H1 (cell line): ENCODE measurements at regions not wholly inside any gene's neighbourhood (a gene's known extent, or its start where the extent isn't known, plus 50 kb on each side); places are given as distances from the start of the nearest gene placed in this dataset.

Experiments
- CTCF ChIA-PET: fragments of 300-600 bp; sonication (Branson Sonifier 250); formaldehyde crosslinking; loops from one replicate; lab custom pipeline; 2021; ENCODE audit not compliant: partially characterized antibody; lab: Charles Lee
- POLR2A ChIA-PET: fragments of 300-600 bp; sonication (Branson Sonifier 250); formaldehyde crosslinking; loops from one replicate; lab custom pipeline; 2021; ENCODE audit warnings: inconsistent platforms; ENCODE audit not compliant: partially characterized antibody; lab: Charles Lee
- DNase-seq, 2 experiments: peaks; one replicate each; pipeline versions ENCODE4 v3.0.0 to v3.0.0-alpha.2; 2010 to 2022; ENCODE audit warnings: low spot score in 2 of 2, low read depth in 1 of 2, mixed read lengths in 1 of 2
- FAIRE-seq: peaks from 2 replicates; lab custom pipeline; 2011; peaks lifted over from hg19 to GRCh38; lab: Jason Lieb, UNC
- H2AFZ ChIP-seq: 2 replicates; pipeline ENCODE4 v1.8.1; 2012; ENCODE audit warnings: low read length, inconsistent platforms
- H2AK5ac ChIP-seq: 2 replicates; pipeline ENCODE4 v1.6.1; 2013; ENCODE audit warnings: low read depth, low read length
- H2BK120ac ChIP-seq: replicated peaks from 2 replicates; pipeline ENCODE3; 2013; ENCODE audit warnings: low read depth, low read length, inconsistent platforms
- H2BK12ac ChIP-seq: 2 replicates; pipeline ENCODE4 v1.6.1; 2013; ENCODE audit warnings: low read depth, low read length
- H2BK15ac ChIP-seq: 2 replicates; pipeline ENCODE4 v1.6.1; 2013; ENCODE audit warnings: low read length
- H2BK20ac ChIP-seq: 2 replicates; pipeline ENCODE4 v1.6.1; 2013; ENCODE audit warnings: low read length
- H2BK5ac ChIP-seq: 2 replicates; pipeline ENCODE4 v1.6.1; 2013; ENCODE audit warnings: low read depth, low read length
- H3K14ac ChIP-seq: 2 replicates; pipeline ENCODE4 v1.6.1; 2013; ENCODE audit warnings: inconsistent platforms; ENCODE audit not compliant: insufficient read length
- H3K18ac ChIP-seq: 2 replicates; pipeline ENCODE4 v1.6.1; 2013; ENCODE audit warnings: low read length; ENCODE audit errors: extremely low read depth
- H3K23ac ChIP-seq: 2 replicates; pipeline ENCODE4 v1.6.1; 2013; ENCODE audit warnings: inconsistent platforms; ENCODE audit not compliant: insufficient read length
- H3K23me2 ChIP-seq: 2 replicates; pipeline ENCODE4 v1.6.1; 2013; ENCODE audit warnings: low read depth, low read length
- H3K27ac ChIP-seq: 2 replicates; pipeline ENCODE4 v1.6.1; 2011; ENCODE audit warnings: low read depth, low read length, inconsistent platforms
- H3K27me3 ChIP-seq, 4 experiments: replicated peaks in 1 of 4; 1 replicate in 1 of 4; 2 replicates in 3 of 4; pipeline versions ENCODE4 v1.6.1 to v1.8.1; 2011 to 2013; ENCODE audit warnings: low read length in 3 of 4, mild to moderate bottlenecking in 3 of 4, inconsistent platforms in 2 of 4, mixed read lengths in 2 of 4, moderate library complexity in 1 of 4; ENCODE audit not compliant: control insufficient read depth in 3 of 4, insufficient read depth in 3 of 4; ENCODE audit errors: extremely low read depth in 1 of 4
- H3K36me3 ChIP-seq, 4 experiments: 2 replicates each; pipeline versions ENCODE4 v1.6.1 to v1.8.1; 2011 to 2013; ENCODE audit warnings: mild to moderate bottlenecking in 4 of 4, low read length in 3 of 4, moderate library complexity in 2 of 4, control low read depth in 1 of 4, inconsistent platforms in 1 of 4; ENCODE audit not compliant: insufficient read depth in 4 of 4, control insufficient read depth in 2 of 4
- H3K4ac ChIP-seq: replicated peaks from 2 replicates; pipeline ENCODE3; 2013; ENCODE audit warnings: low read length, low read depth, mixed read lengths, inconsistent platforms; ENCODE audit not compliant: insufficient read length
- H3K4me1 ChIP-seq, 4 experiments: replicated peaks in 1 of 4; 1 replicate in 1 of 4; 2 replicates in 3 of 4; pipeline versions ENCODE4 v1.6.1 to v1.8.1; 2011 to 2013; ENCODE audit warnings: low read length in 3 of 4, inconsistent platforms in 2 of 4, mixed read lengths in 1 of 4; ENCODE audit not compliant: insufficient read depth in 4 of 4, control insufficient read depth in 3 of 4
- H3K4me2 ChIP-seq, 2 experiments: 2 replicates each; pipeline versions ENCODE4 v1.6.1 to v1.8.1; 2011 to 2013; ENCODE audit warnings: low read depth in 2 of 2, low read length in 2 of 2, control low read depth in 1 of 2, inconsistent platforms in 1 of 2, mild to moderate bottlenecking in 1 of 2; ENCODE audit not compliant: insufficient read depth in 1 of 2
- H3K4me3 ChIP-seq, 4 experiments: fragments of 200-600, 300-600 bp in 1 of 4; sonication (generic), shearing (Covaris generic), sonication (Bioruptor Twin) in 1 of 4; 2 replicates each; pipeline versions ENCODE4 v1.5.1 to v1.8.1; 2011 to 2016; ENCODE audit warnings: low read length in 4 of 4, low read depth in 3 of 4, control low read depth in 2 of 4, inconsistent platforms in 2 of 4, mild to moderate bottlenecking in 2 of 4, mixed read lengths in 1 of 4, moderate library complexity in 1 of 4; ENCODE audit not compliant: insufficient read depth in 2 of 4; ENCODE audit errors: extremely low read depth in 1 of 4
- H3K56ac ChIP-seq: replicated peaks from 2 replicates; pipeline ENCODE3; 2013; ENCODE audit warnings: low read depth, mild to moderate bottlenecking, mixed read lengths, low read length, inconsistent platforms; ENCODE audit not compliant: insufficient read length
- H3K79me1 ChIP-seq: 2 replicates; pipeline ENCODE4 v1.6.1; 2013; ENCODE audit warnings: low read depth, low read length, control low read depth
- H3K79me2 ChIP-seq, 2 experiments: 2 replicates each; pipeline versions ENCODE4 v1.6.1 to v1.8.1; 2012 to 2013; ENCODE audit warnings: low read length in 2 of 2, mild to moderate bottlenecking in 2 of 2, inconsistent platforms in 1 of 2; ENCODE audit not compliant: insufficient read depth in 2 of 2, control insufficient read depth in 1 of 2
- H3K9ac ChIP-seq, 4 experiments: replicated peaks in 1 of 4; 1 replicate in 1 of 4; 2 replicates in 3 of 4; pipeline versions ENCODE4 v1.6.1 to v1.8.1; 2011 to 2013; ENCODE audit warnings: low read depth in 3 of 4, low read length in 3 of 4, control low read depth in 2 of 4, mild to moderate bottlenecking in 2 of 4, moderate library complexity in 2 of 4, inconsistent platforms in 1 of 4; ENCODE audit errors: extremely low read depth in 1 of 4
- H3K9me3 ChIP-seq, 2 experiments: 2 replicates each; pipeline versions ENCODE4 v1.6.1 to v1.8.1; 2012 to 2013; ENCODE audit warnings: mild to moderate bottlenecking in 2 of 2, moderate library complexity in 2 of 2, control low read depth in 1 of 2, inconsistent platforms in 1 of 2, low read depth in 1 of 2, low read length in 1 of 2, mixed read lengths in 1 of 2; ENCODE audit not compliant: insufficient read depth in 2 of 2
- H4K20me1 ChIP-seq, 2 experiments: replicated peaks in 1 of 2; 2 replicates each; pipeline versions ENCODE3 to v1.8.1; 2011 to 2013; ENCODE audit warnings: inconsistent platforms in 2 of 2, low read length in 2 of 2, mild to moderate bottlenecking in 1 of 2; ENCODE audit not compliant: insufficient read depth in 2 of 2, control insufficient read depth in 1 of 2
- H4K5ac ChIP-seq: 2 replicates; pipeline ENCODE4 v1.6.1; 2013; ENCODE audit warnings: low read length, low read depth, mixed read lengths, inconsistent platforms; ENCODE audit not compliant: insufficient read length
- H4K8ac ChIP-seq: 2 replicates; pipeline ENCODE4 v1.8.0; 2013; ENCODE audit warnings: mild to moderate bottlenecking, moderate library complexity, low read length, inconsistent platforms; ENCODE audit not compliant: insufficient read depth; ENCODE audit errors: extremely low read depth
- H4K91ac ChIP-seq: replicated peaks from 2 replicates; pipeline ENCODE3; 2013; ENCODE audit warnings: low read length, mixed read lengths, inconsistent platforms; ENCODE audit not compliant: insufficient read length
- BACH1 ChIP-seq: IDR thresholded peaks from 2 replicates; pipeline ENCODE4 v1.6.1; 2012; ENCODE audit warnings: low read length, improper control_type of control experiment
- NRF1 ChIP-seq: IDR thresholded peaks from 2 replicates; pipeline ENCODE4 v1.6.1; 2011; ENCODE audit warnings: mild to moderate bottlenecking, low read depth, low read length, improper control_type of control experiment
- WGBS, 2 experiments: shearing (Covaris generic) in 1 of 2; methylation state at CpG; one replicate each; pipeline versions ENCODE4 v1.1.6 to v1.1.7; 2013 to 2015; ENCODE audit warnings: low lambda C conversion rate in 2 of 2, mixed read lengths in 2 of 2, inconsistent platforms in 1 of 2, low coverage in 1 of 2, missing lambda C conversion rate in 1 of 2; ENCODE audit not compliant: insufficient replicate concordance in 2 of 2, insufficient coverage in 1 of 2, insufficient read length in 1 of 2; ENCODE audit errors: extremely low coverage in 1 of 2, missing lambda C conversion rate in 1 of 2; 5-methylcytosine and 5-hydroxymethylcytosine counted together

GRCh38 chr13:47109028-47109427, 212.2 kb upstream of the HTR2A start:
- no peaks in the 10 kb centered on the region for H3K9me3 ChIP-seq
- H3K27ac ChIP-seq: no peak overlapping the region
- no peak overlapping the region for H3K56ac ChIP-seq
- no peaks in the 10 kb centered on the region for H4K20me1 ChIP-seq
- H3K4me2 ChIP-seq: no peak overlapping the region
- H2BK20ac ChIP-seq: peak overlapping the region; percentile 34; the same call in 1 of the 2 replicates
- H2BK5ac ChIP-seq: no peak overlapping the region; the same call in 1 of the 2 replicates
- TF ChIP-seq NRF1 (no peak), BACH1 (no peak)
- no peak overlapping the region for H4K5ac ChIP-seq
- POLR2A ChIA-PET: no interaction called here
- 0 out of 2 replicates have a peak overlapping the region, but pooled peaks have one; percentile 24 for H2AK5ac ChIP-seq
- H4K8ac ChIP-seq: no peak overlapping the region
- no peak overlapping the region for H3K14ac ChIP-seq
- no peak overlapping the region for H2AFZ ChIP-seq
- H3K9ac ChIP-seq: no peak overlapping the region
- H3K23me2 ChIP-seq: no peaks in the 10 kb centered on the region
- no peaks in the 10 kb centered on the region; a peak in 1 of 8 replicates for H3K36me3 ChIP-seq
- 97% methylated on average over 4 of the region's 4 CpGs; no CpG with 5 or more reads in 1 of the 2 experiments for WGBS, 2 experiments
- no peak overlapping the region for H3K18ac ChIP-seq
- no peak overlapping the region for H4K91ac ChIP-seq
- no peak overlapping the region for H3K4ac ChIP-seq
- H3K79me2 ChIP-seq: no peaks in the 10 kb centered on the region
- H3K4me3 ChIP-seq: no peak overlapping the region
- H2BK15ac ChIP-seq: 0 out of 2 replicates have a peak overlapping the region, but pooled peaks have one; percentile 46
- no peaks in the 10 kb centered on the region for H3K27me3 ChIP-seq
- H2BK120ac ChIP-seq: no peak overlapping the region
- CTCF ChIA-PET: no interaction called here
- H2BK12ac ChIP-seq: no peak overlapping the region
- no peaks in the 10 kb centered on the region for H3K79me1 ChIP-seq
- H3K4me1 ChIP-seq: peaks cover 0 to 22% (median 5%) of the 10 kb centered on the region in 4 experiments; a peak in 5 of 7 replicates
- no peak for FAIRE-seq
- no peak for DNase-seq
- no peak overlapping the region for H3K23ac ChIP-seq
